ENCODE measurements at regions not wholly inside any gene's neighbourhood (a gene's known extent, or its start where the extent isn't known, plus 50 kb on each side); places are given as distances from the start of the nearest gene placed in this dataset.

GRCh38 chr5:166672431-166672830 lies 1619.0 kb upstream of the WWC1 start:
- TF ChIP-seq POLR2A (IDR thresholded peaks at IDR 0.05; ENCODE audit: low read length) (no peak), GATA1 (IDR thresholded peaks at IDR 0.05; ENCODE audit: low read depth, low read length) (no peak)
